IPS-15b (cell line): ENCODE measurements at regions not wholly inside any gene's neighbourhood (a gene's known extent, or its start where the extent isn't known, plus 50 kb on each side); places are given as distances from the start of the nearest gene placed in this dataset.
"Not testable (repeated sequence)": the region's sequence is repeated elsewhere in the genome, so short reads cannot be mapped to it uniquely, and the experiment has no call there.

ENCODE experiments used
- H3K27me3 ChIP-seq: one replicate; pipeline ENCODE4 v1.6.1; 2013; ENCODE audit warnings: low read length; ENCODE audit not compliant: control insufficient read depth, insufficient read depth
- H3K36me3 ChIP-seq: one replicate; pipeline ENCODE4 v1.6.1; 2013; ENCODE audit warnings: low read length; ENCODE audit not compliant: control insufficient read depth, insufficient read depth
- H3K4me1 ChIP-seq: one replicate; pipeline ENCODE4 v1.6.1; 2013; ENCODE audit warnings: mild to moderate bottlenecking, low read length; ENCODE audit not compliant: control insufficient read depth, insufficient read depth
- H3K4me3 ChIP-seq: one replicate; pipeline ENCODE4 v1.5.1; 2013; ENCODE audit warnings: low read depth, low read length
- H3K9ac ChIP-seq: one replicate; pipeline ENCODE4 v1.6.1; 2013; ENCODE audit warnings: low read depth, mild to moderate bottlenecking, low read length
- H3K9me3 ChIP-seq: one replicate; pipeline ENCODE4 v1.6.1; 2013; ENCODE audit warnings: mild to moderate bottlenecking, low read length; ENCODE audit not compliant: control insufficient read depth, insufficient read depth

DNA sequence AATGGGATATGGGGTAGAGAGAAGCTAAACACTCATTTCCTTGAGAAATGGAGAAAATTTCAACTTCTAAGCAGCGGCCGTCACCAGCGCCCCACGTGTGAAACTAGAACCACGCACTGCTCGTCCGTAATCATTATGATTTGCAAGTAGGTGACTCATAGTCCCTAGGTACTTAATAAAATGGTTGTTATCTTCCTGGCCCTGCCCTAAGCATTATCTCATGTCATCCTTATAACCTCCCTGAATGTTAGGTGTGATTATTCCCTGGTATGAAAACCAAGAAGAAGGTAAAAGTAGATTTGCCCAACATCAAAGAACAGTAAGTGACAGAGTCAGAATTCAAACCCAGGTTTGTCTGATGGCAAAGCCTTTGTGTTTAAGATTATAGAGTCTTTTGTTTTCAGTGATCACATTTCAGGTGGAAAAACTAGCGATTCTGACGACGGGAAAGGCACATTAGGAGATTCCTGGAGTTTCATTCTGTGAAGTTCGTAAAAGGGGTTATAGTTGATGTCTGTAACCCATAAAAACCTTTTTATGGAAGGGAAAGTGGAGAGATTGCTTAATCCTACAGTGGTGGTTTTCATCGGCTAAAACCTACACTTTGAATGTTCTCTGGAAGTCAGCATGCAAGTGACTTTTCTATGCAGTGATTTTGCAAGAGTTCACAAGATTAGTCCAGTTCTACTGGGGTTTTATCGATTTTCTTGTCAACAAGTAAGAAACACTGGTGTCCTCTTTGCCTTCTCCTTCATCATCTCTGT, 202.9 kb upstream of the WWC1 start:
- Histone ChIP-seq H3K9me3 (peaks cover 3% of the 10 kb centered on the region), H3K4me1 (no peaks in the 10 kb centered on the region), H3K9ac (no peak overlapping the region), H3K4me3 (no peak overlapping the region), H3K36me3 (no peaks in the 10 kb centered on the region), H3K27me3 (no peaks in the 10 kb centered on the region)

DNA sequence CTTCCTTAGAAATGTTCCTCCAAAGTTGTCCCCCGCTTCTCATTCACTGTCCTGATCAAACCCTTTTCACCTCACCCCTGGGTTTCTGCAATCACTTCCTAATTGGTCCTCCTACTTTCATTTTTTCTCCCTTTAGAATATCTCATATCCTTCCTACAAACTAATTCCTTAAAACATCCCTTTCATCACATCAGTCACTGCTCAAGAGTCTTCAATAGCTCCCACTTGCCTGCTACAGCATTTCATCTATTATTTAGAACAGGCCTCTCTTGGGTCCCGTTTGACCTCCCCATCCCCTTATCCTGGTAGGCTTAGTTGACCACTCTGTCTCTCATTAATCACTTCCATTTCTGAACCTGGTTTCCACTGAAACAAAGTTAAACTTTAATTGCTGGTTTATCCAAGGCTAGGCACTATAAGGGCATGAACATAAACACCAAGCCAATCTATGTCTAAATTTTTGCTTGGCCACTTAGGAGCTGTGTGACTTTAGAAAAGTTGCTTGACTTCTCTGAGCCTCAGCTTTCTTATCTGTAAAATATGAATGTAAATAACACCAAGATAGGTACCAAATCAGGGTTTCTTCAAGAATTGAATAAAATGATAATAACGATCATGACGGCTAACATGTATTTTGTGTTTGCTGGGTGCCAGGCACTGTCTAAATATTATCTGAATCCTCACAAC, 202.1 kb upstream of the WWC1 start:
- no peaks in the 10 kb centered on the region for H3K4me1 ChIP-seq
- H3K4me3 ChIP-seq: no peak overlapping the region
- no peaks in the 10 kb centered on the region for H3K9me3 ChIP-seq
- no peaks in the 10 kb centered on the region for H3K27me3 ChIP-seq
- H3K9ac ChIP-seq: no peak overlapping the region
- no peaks in the 10 kb centered on the region for H3K36me3 ChIP-seq

- H3K9ac ChIP-seq: no peak overlapping the region
- no peaks in the 10 kb centered on the region for H3K27me3 ChIP-seq
Observed at GRCh38 chr5:168092209-168093185, 198.9 kb upstream of the WWC1 start.

DNA sequence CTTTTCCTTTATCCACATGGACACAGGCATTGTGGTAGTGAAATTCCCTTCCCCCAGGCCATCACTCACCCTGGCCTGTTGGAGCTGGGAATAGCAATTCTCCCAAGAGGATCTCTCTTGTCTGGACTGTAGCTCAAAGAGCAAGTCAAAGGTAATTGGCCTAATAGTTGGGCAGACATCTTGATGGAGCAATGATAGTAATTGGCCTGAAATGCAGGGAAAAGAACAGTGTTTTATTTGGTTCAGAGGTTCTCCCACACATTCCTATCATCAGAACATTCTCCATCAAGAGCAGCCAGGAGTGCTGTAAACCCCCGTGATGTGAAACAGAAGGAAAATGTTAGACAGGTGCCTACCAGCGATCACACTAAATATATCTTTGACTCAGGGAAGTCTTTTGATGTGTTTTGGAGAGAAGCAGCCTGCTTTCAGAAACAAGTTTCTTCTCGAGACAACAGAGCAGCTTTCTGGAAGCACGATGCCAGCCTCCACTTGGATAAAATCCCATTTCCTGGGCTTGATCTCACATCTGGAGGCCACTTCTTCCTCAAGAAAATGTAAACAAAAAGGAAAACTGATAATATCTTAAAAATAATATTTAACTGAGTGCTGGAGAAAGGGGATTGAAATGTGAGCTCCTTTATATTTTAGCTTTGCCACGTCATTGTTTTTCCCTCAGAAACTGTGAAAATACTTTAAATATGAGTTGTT, 198.1 kb upstream of the WWC1 start:
- H3K27me3 ChIP-seq: no peaks in the 10 kb centered on the region
- no peaks in the 10 kb centered on the region for H3K4me1 ChIP-seq
- H3K9me3 ChIP-seq: no peaks in the 10 kb centered on the region
- H3K9ac ChIP-seq: no peak overlapping the region
- H3K36me3 ChIP-seq: no peaks in the 10 kb centered on the region
- no peak overlapping the region for H3K4me3 ChIP-seq

More at GRCh38 chr5:168092209-168093185, 198.9 kb upstream of the WWC1 start:
- Histone ChIP-seq H3K4me1 (no peaks in the 10 kb centered on the region), H3K4me3 (no peak overlapping the region), H3K36me3 (no peaks in the 10 kb centered on the region), H3K9me3 (no peaks in the 10 kb centered on the region)

DNA sequence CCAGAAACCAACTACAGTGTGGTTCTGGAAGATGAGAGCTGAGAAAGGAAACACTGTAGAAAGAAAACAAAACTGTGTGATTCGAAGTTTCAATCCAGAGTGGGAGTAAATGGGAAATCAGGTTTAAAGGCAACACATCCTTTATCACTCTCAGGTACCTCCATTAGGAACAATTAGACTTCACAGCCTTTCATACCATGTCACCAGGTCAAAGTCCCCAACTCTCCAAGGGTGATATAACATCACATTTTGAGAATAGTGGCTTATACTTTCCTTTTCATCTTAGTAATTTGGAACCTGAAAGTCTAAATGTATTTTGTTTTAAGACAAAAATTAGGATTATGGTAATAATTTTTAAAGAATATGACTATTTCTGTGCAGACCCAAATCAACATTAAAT, 194.9 kb upstream of the WWC1 start:
- Histone ChIP-seq H3K27me3 (no peaks in the 10 kb centered on the region), H3K9me3 (no peaks in the 10 kb centered on the region), H3K4me1 (no peaks in the 10 kb centered on the region), H3K36me3 (no peaks in the 10 kb centered on the region), H3K9ac (no peak overlapping the region), H3K4me3 (no peak overlapping the region)

DNA sequence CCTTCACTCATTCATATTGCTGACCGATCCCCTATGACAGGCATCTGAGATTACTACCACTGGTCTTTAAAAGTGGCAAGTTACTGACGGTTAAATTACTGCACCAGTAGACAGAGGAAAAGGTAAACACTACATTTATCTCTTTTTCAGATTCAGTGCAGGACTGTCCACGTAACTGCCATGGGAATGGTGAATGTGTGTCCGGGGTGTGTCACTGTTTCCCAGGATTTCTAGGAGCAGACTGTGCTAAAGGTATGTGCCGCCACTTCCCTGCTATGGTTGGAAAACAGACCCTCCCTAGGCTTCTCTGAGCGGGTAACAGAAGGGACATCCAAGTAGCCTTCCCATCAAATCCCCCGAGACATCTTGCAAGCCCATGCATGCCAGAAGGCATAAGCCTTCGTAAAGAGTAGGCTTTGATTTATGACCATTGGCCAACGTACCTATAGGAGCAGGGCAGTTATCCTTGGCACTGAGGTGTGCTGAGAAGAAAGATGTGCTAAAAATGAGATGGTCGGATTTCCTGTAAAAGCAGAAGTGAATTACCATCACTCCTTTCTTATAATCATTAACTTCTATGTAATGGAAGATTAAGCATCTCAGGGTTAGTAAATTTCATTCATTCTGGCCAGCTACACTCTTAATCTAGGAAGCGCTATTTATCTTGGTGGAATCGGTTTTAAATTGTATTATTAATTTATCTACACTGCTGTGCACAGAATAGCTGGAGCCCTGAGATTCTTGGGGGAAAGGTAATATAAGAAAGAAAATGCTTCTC, 193.4 kb upstream of the WWC1 start:
- H3K36me3 ChIP-seq: no peaks in the 10 kb centered on the region
- H3K4me1 ChIP-seq: no peaks in the 10 kb centered on the region
- H3K4me3 ChIP-seq: no peak overlapping the region
- H3K9ac ChIP-seq: no peak overlapping the region
- no peaks in the 10 kb centered on the region for H3K27me3 ChIP-seq
- no peaks in the 10 kb centered on the region for H3K9me3 ChIP-seq

DNA sequence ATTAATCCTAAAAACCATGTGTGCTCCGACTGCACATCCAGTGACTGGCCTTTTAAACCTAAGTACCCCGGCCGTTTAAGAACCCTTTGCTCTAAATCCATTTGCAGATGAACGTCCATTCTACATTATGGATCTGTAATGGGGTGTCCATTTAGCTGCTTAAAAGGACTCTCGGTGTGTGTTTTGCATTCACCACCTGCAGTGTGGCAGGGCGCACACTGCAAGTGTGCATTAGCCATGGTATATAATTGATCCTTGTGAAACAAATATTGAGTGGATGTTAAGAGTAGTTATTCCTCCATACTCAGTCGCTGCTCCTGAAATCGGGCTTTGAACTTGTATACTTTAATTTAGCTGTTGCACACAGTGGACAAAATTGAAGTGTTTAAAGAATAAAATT, 190.1 kb upstream of the WWC1 start:
- H3K9me3 ChIP-seq: no peaks in the 10 kb centered on the region
- H3K9ac ChIP-seq: no peak overlapping the region
- no peaks in the 10 kb centered on the region for H3K36me3 ChIP-seq
- no peak overlapping the region for H3K4me3 ChIP-seq
- H3K27me3 ChIP-seq: no peaks in the 10 kb centered on the region
- peaks cover 10% of the 10 kb centered on the region for H3K4me1 ChIP-seq

DNA sequence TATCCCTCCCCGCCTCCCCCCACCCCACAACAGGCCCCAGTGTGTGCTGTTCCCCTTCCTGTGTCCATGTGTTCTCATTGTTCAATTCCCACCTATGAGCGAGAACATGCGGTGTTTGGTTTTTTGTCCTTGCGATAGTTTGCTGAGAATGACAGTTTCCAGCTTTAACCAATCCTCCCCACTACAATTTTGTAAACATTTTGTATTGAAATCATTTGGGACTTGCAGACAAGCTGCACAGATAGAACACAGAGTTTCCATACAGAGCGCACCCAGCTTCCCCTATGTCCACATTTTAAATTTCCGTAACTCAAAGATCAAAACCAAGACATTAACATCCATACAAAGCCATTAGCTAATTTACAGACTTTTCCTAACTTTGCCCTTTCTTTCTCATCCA, 188.4 kb upstream of the WWC1 start:
- H3K27me3 ChIP-seq, H3K4me1 ChIP-seq, H3K36me3 ChIP-seq, H3K9ac ChIP-seq, H3K9me3 ChIP-seq, H3K4me3 ChIP-seq: not testable (repeated sequence)

- Histone ChIP-seq H3K9ac (no peak overlapping the region), H3K4me3 (no peak overlapping the region), H3K36me3 (no peaks in the 10 kb centered on the region), H3K4me1 (peaks cover 10% of the 10 kb centered on the region), H3K27me3 (no peaks in the 10 kb centered on the region), H3K9me3 (no peaks in the 10 kb centered on the region)
Observed at GRCh38 chr5:168104350-168104749, 187.1 kb upstream of the WWC1 start.

GRCh38 chr5:168104811-168105481, 186.5 kb upstream of the WWC1 start:
- no peaks in the 10 kb centered on the region for H3K9me3 ChIP-seq
- H3K9ac ChIP-seq: no peak overlapping the region
- H3K27me3 ChIP-seq: no peaks in the 10 kb centered on the region
- H3K4me3 ChIP-seq: no peak overlapping the region
- peaks cover 10% of the 10 kb centered on the region for H3K4me1 ChIP-seq
- H3K36me3 ChIP-seq: no peaks in the 10 kb centered on the region
